SJCRH30 (cell line): ENCODE measurements at regions not wholly inside any gene's neighbourhood (a gene's known extent, or its start where the extent isn't known, plus 50 kb on each side); places are given as distances from the start of the nearest gene placed in this dataset.
A peak's percentile ranks its signal among the peaks of the same experiment; 100 is the strongest.
"Not testable (repeated sequence)": the region's sequence is repeated elsewhere in the genome, so short reads cannot be mapped to it uniquely, and the experiment has no call there.

ENCODE experiments used
- DNase-seq, 2 experiments: peaks; one replicate each; pipeline ENCODE4 v3.0.0-alpha.2; 2015 to 2020
- H3K27ac ChIP-seq: fragments of 250-450 bp; sonication (Bioruptor Pico); 2 replicates; pipeline ENCODE4 v1.5.1; 2020; ENCODE audit warnings: mild to moderate bottlenecking, moderate library complexity
- H3K27me3 ChIP-seq: fragments of 250-450 bp; sonication (Bioruptor Pico); 2 replicates; pipeline ENCODE4 v1.5.1; 2020; ENCODE audit warnings: mild to moderate bottlenecking, moderate library complexity
- H3K36me3 ChIP-seq: fragments of 250-450 bp; sonication (Bioruptor Pico); 2 replicates; pipeline ENCODE4 v1.5.1; 2020; ENCODE audit warnings: mild to moderate bottlenecking, moderate library complexity
- H3K4me1 ChIP-seq: fragments of 250-450 bp; sonication (Bioruptor Pico); 2 replicates; pipeline ENCODE4 v1.5.1; 2020; ENCODE audit warnings: mild to moderate bottlenecking, moderate library complexity
- H3K4me3 ChIP-seq: fragments of 250-450 bp; sonication (Bioruptor Pico); 2 replicates; pipeline ENCODE4 v1.5.1; 2020; ENCODE audit warnings: mild to moderate bottlenecking, moderate library complexity
- H3K9me3 ChIP-seq: fragments of 250-450 bp; sonication (Bioruptor Pico); replicated peaks from 2 replicates; pipeline ENCODE4 v1.5.1; 2020; ENCODE audit warnings: mild to moderate bottlenecking, moderate library complexity

DNA sequence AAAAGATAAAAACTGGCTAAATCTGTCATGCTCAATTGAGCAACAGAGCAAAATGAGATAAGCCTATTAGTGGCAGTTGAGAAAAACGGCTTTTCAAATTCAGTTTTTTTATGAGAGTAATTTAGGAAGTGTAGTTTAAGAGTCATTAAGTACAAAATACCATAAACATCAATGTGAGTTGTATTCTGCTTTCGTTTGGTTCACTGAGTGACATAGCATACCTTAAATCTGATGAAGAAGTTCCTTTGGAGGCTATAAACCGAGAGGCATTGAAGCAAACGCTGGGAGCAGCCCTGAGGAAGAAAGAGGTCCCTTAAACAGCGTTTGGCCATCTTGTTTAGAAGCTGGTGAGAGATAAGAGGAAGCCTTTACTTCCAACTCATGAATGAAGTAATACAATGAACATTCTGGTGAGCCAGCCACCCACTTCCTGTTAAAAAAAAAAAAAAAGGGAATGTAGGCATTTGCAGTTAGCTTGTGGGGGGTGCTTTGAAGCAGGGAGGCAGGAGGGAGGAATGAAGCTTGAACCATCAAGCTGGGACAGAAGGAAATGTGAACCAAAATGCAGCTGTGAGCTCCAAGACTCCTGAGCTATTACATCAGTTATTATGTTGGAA is 132.3 kb downstream of the ZNF330 start:
- no peaks in the 10 kb centered on the region for H3K9me3 ChIP-seq
- no peaks in the 10 kb centered on the region for H3K27me3 ChIP-seq
- peak overlapping the region; percentile 50 for H3K4me3 ChIP-seq
- no peaks in the 10 kb centered on the region for H3K36me3 ChIP-seq
- H3K4me1 ChIP-seq = peaks cover 43% of the 10 kb centered on the region
- DNase-seq = peak; percentile 84 to 90
- H3K27ac ChIP-seq = peak overlapping the region; percentile 93

DNA sequence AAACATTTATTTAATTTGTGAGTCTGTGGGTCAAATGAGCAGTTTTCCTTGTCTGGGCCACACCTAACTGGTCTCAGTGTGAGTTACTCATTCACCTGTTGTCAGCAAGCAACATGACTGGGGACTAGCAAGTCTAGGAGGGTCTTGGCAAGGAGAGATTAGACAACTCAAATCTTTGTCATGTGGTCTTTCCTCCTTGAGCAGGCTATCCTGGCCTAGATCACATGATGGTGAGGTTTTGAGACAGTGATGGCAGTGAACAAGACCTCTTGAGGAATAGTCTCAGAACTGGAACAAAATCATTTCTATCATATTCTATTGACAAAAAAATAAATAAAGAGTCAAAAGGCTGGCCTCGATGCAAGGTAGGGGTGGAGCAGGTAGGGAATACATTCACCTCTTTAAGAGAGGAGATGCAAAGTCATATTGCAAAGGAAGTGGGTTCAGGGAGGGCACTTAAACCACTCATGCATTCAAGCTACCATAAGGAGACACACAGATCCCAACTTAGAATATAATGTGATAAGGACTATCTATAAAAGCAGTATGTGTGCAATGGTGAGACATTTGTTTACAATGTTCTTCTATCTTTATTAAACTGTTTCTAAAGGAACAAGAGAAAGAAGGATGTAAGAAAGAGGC is 135.7 kb downstream of the ZNF330 start:
- Histone ChIP-seq H3K27me3 (no peaks in the 10 kb centered on the region), H3K9me3 (no peaks in the 10 kb centered on the region), H3K36me3 (no peaks in the 10 kb centered on the region), H3K27ac (no peak overlapping the region), H3K4me3 (no peak overlapping the region), H3K4me1 (peaks cover 21% of the 10 kb centered on the region)
- no peak for DNase-seq

DNA sequence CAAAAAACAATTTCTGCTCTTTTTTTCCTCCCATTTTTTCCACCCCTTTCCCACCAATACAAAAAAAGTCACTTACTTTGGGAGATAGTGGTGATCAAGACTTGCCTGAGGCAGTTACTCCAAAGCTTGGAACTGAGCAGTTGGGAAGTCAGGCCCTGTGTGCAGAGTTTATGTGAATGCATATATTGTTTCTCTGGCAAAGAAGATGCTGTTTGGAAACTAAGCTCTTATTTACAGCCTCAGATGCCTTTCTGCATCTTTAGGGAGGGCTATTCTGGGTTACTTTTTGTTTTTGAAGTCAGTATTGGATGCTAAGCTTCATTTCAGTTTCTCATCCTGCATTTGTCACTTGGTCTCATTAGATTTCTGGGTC is 136.3 kb downstream of the ZNF330 start:
- Histone ChIP-seq H3K27me3 (no peaks in the 10 kb centered on the region), H3K36me3 (no peaks in the 10 kb centered on the region), H3K9me3 (no peaks in the 10 kb centered on the region), H3K4me3 (no peak overlapping the region), H3K27ac (no peak overlapping the region), H3K4me1 (peaks cover 16% of the 10 kb centered on the region)
- peak; percentile 7 to 53 for DNase-seq

DNA sequence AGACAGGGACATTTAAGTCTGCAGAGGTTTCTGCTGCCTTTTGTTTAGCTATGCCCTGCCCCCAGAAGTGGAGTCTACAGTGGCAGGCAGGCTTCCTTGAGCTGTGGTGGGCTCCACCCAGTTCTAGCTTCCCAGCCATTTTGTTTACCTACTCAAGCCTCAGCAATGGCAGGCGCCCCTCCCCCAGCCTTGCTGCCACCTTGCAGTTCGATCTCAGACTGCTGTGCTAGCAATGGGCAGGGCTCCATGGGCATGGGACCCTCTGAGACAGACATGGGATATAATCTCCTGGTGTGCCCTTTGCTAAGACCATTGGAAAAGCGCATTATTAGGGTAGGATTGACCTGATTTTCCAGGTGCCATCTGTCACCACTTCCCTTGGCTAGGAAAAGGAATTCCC is 147.5 kb downstream of the ZNF330 start:
- not testable (repeated sequence) for H3K27me3 ChIP-seq, H3K27ac ChIP-seq, H3K4me3 ChIP-seq, DNase-seq, H3K4me1 ChIP-seq, H3K9me3 ChIP-seq, H3K36me3 ChIP-seq

DNA sequence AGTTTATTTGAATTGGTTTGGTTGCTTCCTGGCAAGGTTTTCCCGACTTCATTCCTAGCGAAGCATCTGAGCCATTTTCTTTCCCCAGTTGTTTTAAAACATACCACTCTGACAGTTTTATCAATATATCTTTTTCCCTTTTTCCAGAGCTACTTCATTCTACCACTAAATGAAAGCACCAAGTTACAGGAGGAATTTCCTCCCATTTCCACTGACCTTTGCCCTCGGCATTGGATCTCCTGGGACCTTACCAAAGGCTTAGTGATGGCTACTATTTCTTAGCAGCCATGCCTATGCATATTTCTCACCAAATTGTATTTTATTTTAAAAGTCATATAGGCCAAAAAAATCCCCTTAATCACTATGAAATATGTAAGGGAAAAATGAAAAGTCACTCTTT is 150.5 kb downstream of the ZNF330 start:
- no peak for DNase-seq
- no peak overlapping the region for H3K27ac ChIP-seq

DNA sequence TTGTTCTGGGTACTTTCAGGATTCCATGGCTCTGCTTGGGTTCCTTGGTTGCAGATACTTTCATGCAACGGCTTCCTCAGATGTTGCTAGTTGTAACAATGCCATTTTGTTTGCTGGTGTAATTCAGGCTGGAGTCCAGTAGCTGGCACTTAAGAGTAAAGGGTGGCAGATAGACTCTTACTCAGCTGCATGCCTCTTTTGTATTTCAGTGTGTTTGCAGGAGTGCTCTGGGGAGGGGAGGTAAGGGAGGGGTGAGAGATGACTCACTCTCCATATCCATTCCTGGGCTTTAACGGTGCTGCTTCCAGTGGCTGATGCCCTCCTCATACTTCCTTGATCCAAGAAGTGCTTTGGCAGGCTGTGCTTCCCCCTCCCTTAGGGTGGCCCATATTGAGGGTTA is 155.2 kb downstream of the ZNF330 start:
- Histone ChIP-seq H3K27me3 (no peaks in the 10 kb centered on the region), H3K9me3 (0 out of 2 replicates have a peak, but pooled peaks cover 3% of the 10 kb centered on the region), H3K27ac (no peak overlapping the region), H3K36me3 (no peaks in the 10 kb centered on the region), H3K4me3 (no peak overlapping the region), H3K4me1 (no peaks in the 10 kb centered on the region)
- peak; percentile 29 to 48 for DNase-seq

More for the DNA sequence above, 150.5 kb downstream of the ZNF330 start:
- Histone ChIP-seq H3K4me3 (no peak overlapping the region), H3K36me3 (no peaks in the 10 kb centered on the region), H3K27me3 (no peaks in the 10 kb centered on the region), H3K9me3 (0 out of 2 replicates have a peak, but pooled peaks cover 3% of the 10 kb centered on the region), H3K4me1 (no peaks in the 10 kb centered on the region)

DNA sequence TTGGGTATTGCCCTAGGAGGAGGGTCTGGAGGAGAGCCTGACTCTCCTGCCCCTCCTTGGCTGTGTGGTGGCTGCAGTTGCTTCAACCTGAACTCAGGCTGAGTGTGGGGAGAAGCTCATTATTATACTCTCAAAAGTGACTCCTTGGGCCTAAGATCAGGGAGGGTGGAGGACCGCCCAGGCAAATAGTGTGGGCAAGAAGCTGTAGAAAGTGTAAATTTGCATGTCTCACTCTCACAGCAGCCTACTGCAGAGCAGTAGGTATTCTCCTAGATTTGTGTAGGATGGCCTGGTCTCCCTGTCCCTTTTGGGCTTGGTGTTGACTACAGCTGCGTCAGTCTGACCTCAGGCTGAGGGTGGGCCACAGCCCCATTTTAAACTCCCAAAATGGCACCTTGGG is 156.1 kb downstream of the ZNF330 start:
- Histone ChIP-seq H3K9me3 (0 out of 2 replicates have a peak, but pooled peaks cover 3% of the 10 kb centered on the region), H3K4me3 (no peak overlapping the region), H3K36me3 (no peaks in the 10 kb centered on the region), H3K27me3 (no peaks in the 10 kb centered on the region), H3K27ac (no peak overlapping the region), H3K4me1 (no peaks in the 10 kb centered on the region)
- no peak for DNase-seq

DNA sequence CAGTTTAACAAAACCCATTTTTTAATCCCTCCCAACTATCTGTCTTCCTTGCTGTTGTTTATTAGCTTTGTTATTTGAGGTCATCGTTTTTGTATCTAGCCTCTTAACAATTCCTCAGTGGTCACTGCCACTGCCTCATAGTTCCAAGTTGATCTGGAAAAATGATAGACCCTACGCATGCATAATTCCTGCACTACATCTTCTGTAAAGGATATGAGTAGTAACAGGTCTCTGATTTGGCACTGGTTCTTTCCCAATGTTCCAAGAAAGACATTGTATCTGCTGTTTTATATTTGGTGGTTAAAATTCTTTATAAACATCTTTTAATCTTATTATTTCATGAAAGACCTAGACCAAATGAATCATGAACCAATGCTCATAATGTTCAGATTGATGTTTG is 166.6 kb downstream of the ZNF330 start:
- no peak for DNase-seq
- peaks cover 10% of the 10 kb centered on the region for H3K4me1 ChIP-seq
- H3K27ac ChIP-seq = no peak overlapping the region
- no peak overlapping the region for H3K4me3 ChIP-seq
- no peaks in the 10 kb centered on the region for H3K27me3 ChIP-seq
- no peaks in the 10 kb centered on the region for H3K36me3 ChIP-seq
- no peaks in the 10 kb centered on the region for H3K9me3 ChIP-seq

DNA sequence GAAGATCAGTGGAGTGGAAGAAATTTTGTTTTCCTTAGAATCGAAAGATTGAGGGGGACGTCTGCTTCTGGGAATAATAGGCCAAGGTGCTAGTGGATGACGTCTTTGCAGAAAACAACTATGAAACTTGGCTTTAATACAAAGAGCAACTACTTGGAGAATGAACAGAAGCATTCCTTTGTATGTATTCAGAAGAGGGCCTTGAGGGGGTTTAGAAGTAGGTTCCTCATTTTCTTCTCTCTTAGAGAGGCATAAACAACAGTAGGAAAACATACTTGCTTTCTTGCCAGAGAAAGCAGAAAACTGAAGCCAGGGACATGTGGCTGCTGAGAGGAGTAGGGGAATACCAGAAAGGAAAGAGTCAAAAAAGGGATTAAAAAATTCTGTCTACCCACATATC is 167.8 kb downstream of the ZNF330 start:
- peaks cover 12% of the 10 kb centered on the region for H3K4me1 ChIP-seq
- H3K9me3 ChIP-seq = no peaks in the 10 kb centered on the region
- no peak overlapping the region for H3K27ac ChIP-seq
- DNase-seq = no peak
- H3K4me3 ChIP-seq = no peak overlapping the region
- H3K27me3 ChIP-seq = no peaks in the 10 kb centered on the region
- H3K36me3 ChIP-seq = no peaks in the 10 kb centered on the region

DNA sequence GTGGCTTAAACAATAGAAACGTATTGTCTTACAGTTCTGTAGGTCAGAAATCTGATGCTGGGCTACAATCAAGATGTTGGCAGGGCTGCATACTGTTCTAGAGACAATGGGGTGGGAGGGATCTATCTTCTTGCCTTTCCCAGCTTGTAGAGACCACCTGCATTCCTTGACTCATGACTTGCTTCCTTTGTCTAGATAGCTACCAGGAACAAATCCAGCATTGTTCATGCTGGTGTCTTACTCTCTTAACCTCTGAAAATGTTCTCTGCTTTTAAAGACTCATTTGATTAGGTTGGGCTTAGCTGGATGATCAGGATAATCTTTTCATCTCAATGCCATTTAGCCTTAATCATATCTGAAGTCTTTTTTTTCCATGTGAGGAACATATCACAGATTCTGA is 169.0 kb downstream of the ZNF330 start:
- no peaks in the 10 kb centered on the region for H3K27me3 ChIP-seq

DNA sequence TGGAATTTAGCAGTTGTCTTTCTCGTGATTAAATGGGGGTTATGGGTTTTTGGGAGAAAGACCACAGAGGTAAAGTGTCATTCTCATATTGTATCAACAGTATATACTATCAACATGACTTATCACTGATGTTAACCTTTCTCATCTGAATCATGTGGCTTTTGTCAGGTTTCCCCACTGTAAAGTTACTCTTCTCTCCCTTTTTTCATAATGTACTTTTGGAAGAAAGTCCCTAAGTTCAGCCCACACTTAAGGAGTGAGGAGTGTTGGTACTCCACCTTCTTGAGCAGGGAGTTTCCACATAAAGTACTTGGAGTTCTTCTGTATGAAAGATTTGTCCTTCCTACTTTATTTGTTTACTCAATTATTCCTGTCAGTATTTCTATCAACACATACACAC is 169.9 kb downstream of the ZNF330 start:
- Histone ChIP-seq H3K27ac (no peak overlapping the region), H3K4me3 (no peak overlapping the region), H3K4me1 (peaks cover 12% of the 10 kb centered on the region), H3K9me3 (no peaks in the 10 kb centered on the region), H3K27me3 (no peaks in the 10 kb centered on the region), H3K36me3 (no peaks in the 10 kb centered on the region)
- DNase-seq = no peak

More for the DNA sequence above, 169.0 kb downstream of the ZNF330 start:
- Histone ChIP-seq H3K9me3 (no peaks in the 10 kb centered on the region), H3K36me3 (no peaks in the 10 kb centered on the region), H3K4me3 (no peak overlapping the region), H3K4me1 (peaks cover 12% of the 10 kb centered on the region), H3K27ac (no peak overlapping the region)
- peak in 1 of 2 experiments; percentile 22 for DNase-seq

DNA sequence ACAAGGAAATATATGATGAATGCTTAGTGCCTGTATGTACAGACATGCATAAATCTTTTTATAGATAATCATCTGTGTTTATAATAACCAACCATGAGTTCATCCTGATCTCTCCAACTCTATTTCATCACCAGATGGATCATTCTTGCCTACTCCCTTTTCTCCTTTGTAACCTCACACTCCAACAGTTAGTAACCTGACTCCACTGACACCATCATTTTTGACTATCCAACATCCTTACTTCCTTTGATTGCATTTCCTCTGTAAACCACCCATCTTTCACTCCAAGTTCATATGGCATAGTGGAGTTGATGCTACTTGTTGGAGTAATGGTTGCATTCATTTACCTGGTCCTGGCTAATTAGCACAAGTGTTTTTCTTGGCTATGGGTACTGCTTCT is 170.6 kb downstream of the ZNF330 start:
- Histone ChIP-seq H3K27ac (no peak overlapping the region), H3K36me3 (no peaks in the 10 kb centered on the region), H3K4me1 (peaks cover 12% of the 10 kb centered on the region), H3K27me3 (no peaks in the 10 kb centered on the region), H3K9me3 (no peaks in the 10 kb centered on the region), H3K4me3 (no peak overlapping the region)
- no peak for DNase-seq

DNA sequence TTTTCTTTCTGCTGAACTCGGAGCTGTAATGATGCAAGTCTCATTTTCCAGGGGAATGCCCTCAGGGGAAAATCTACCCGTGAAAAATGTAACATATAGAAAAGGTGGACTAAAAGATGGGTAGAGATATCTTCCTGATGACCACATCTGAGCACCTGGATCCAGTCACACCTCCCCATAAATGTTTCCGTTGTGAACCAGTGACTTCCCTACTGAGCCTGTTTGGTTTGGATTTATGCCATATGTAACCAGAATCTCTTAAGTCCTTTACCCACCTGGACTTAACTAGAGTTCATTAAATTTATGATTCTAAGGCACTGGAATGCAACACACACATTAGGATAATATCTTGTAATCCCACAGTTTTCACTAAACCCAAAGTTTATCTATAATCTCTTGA is 171.1 kb downstream of the ZNF330 start:
- no peak overlapping the region for H3K4me3 ChIP-seq
- H3K36me3 ChIP-seq = no peaks in the 10 kb centered on the region
- peak; percentile 4 to 40 for DNase-seq
- no peak overlapping the region for H3K27ac ChIP-seq
- H3K4me1 ChIP-seq = peaks cover 12% of the 10 kb centered on the region
- H3K27me3 ChIP-seq = no peaks in the 10 kb centered on the region
- no peaks in the 10 kb centered on the region for H3K9me3 ChIP-seq

DNA sequence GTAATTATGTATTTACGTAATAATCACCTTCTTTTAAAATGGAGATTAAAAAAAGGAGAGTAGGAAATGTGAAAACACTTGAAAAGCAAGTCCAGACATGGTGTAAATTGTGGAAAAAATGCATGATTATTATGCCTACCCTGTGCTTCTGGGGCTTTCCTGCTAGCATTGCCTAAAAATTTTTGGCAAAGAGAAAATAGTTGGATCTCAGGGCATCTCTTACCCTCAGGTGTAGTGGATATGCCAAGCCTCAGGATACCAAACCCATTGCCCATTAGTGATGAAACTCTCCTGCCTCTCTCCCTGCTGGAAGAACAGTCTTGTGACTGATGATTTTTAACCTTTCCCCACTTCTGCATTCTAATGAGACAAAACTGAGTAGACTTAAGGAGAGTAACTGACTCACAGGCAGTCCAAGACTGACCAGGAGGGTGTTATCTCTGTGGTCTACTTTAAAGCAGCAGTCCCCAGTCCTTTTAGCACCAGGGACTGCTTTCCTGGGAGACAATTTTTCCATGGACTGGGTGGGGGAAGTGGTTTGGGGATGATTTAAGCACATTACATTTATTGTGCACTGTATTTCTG is 174.6 kb downstream of the ZNF330 start:
- peaks cover 12% of the 10 kb centered on the region for H3K4me1 ChIP-seq
- no peak overlapping the region for H3K4me3 ChIP-seq
- no peaks in the 10 kb centered on the region for H3K9me3 ChIP-seq
- DNase-seq = no peak
- H3K27ac ChIP-seq = no peak overlapping the region
- no peaks in the 10 kb centered on the region for H3K36me3 ChIP-seq
- H3K27me3 ChIP-seq = no peaks in the 10 kb centered on the region

DNA sequence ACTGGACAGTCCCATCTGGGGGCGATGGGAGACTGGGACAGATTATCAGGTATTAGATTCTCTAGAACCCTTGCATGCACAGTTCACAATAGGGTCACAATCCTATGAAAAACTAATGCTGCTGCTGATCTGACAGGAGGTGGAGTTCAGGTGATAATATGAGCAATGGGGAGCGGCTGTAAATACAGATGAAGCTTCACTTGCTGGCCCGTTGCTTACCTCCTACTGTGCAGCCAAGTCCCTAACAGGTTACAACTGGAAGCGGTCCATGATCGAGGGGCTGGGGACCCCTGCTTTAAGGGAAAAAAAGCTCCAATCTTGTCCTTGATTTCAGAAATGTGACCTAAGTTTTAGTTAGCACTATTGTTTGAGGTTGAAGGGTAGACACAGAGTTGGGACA is 175.2 kb downstream of the ZNF330 start:
- Histone ChIP-seq H3K27me3 (no peaks in the 10 kb centered on the region), H3K9me3 (no peaks in the 10 kb centered on the region)
- no peak for DNase-seq

DNA sequence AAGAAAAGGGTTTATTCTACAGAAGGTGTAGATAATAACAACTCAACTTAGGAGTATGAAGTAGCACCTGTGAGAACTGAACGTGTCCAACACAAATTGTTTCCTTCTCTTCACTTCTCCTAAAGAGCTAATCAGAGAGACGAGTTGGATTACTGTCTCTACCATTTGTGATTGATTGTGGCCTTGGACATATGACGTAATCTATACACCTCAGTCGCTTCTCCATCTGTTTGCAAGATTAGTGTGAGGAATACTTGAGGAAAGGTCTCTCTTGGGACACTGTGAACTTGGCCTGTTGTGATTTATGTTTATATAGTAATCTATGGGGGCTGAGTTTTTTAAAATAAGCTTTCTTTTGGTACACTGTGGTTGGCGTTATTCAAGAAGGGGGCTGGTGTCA is 182.0 kb downstream of the ZNF330 start:
- Histone ChIP-seq H3K36me3 (no peaks in the 10 kb centered on the region), H3K27ac (no peak overlapping the region), H3K9me3 (no peaks in the 10 kb centered on the region), H3K4me3 (no peak overlapping the region), H3K27me3 (no peaks in the 10 kb centered on the region), H3K4me1 (no peaks in the 10 kb centered on the region)
- no peak for DNase-seq

More for the DNA sequence above, 175.2 kb downstream of the ZNF330 start:
- Histone ChIP-seq H3K4me1 (peaks cover 12% of the 10 kb centered on the region), H3K27ac (no peak overlapping the region), H3K4me3 (no peak overlapping the region), H3K36me3 (no peaks in the 10 kb centered on the region)
